Lower leg skin (tissue), 3 donors: ENCODE measurements at regions not wholly inside any gene's neighbourhood (a gene's known extent, or its start where the extent isn't known, plus 50 kb on each side); places are given as distances from the start of the nearest gene placed in this dataset.

Experiments used
- CTCF ChIP-seq, 3 donors: fragments of 450-650 bp; IDR thresholded peaks; one replicate each; pipeline ENCODE4 v1.5.1; 2016; ENCODE audit warnings: antibody characterized with exemption in 3 of 3, mild to moderate bottlenecking in 3 of 3, moderate library complexity in 2 of 3
- POLR2A ChIP-seq, 2 donors: fragments of 450-650 bp; IDR thresholded peaks; one replicate each; pipeline ENCODE4 v1.6.1; 2016 to 2017; ENCODE audit warnings: antibody characterized with exemption in 2 of 2, mild to moderate bottlenecking in 1 of 2, moderate library complexity in 1 of 2

DNA sequence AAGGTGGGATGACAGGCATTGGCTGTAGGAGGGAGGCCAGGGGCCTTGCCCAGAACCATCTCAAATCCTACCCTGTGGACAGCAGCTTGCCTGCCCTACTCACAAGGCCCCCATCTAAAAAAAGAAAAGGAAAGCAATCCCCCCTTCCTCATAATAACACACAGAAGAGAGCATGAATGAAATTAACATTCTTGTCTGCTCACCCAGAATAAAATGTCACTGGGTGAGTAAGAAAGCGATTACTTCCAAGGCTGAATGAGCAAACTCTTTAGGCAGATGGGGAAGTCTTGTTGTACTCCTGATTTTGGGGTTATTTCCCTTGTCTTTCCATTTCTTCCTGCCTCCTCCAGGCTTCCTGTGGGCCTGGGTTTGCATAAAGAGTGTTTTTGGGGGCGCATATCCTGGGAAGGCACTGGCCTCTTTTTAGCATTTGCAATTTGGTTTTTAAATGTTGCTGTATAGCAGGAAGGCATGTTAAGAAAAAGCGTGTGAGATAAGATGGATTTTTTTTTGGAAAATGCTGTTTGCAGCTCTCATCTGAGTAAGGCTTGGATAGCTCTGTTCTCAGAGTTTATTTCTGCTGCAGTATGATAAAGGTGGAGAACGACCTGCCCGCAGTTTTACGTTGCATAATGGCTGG lies 248.3 kb upstream of the GATB start:
- TF ChIP-seq POLR2A (IDR thresholded peaks at IDR 0.05) = no peak
- TF ChIP-seq CTCF (IDR thresholded peaks at IDR 0.05) = no peak
